ENCODE measurements at regions not wholly inside any gene's neighbourhood (a gene's known extent, or its start where the extent isn't known, plus 50 kb on each side); places are given as distances from the start of the nearest gene placed in this dataset.

DNA sequence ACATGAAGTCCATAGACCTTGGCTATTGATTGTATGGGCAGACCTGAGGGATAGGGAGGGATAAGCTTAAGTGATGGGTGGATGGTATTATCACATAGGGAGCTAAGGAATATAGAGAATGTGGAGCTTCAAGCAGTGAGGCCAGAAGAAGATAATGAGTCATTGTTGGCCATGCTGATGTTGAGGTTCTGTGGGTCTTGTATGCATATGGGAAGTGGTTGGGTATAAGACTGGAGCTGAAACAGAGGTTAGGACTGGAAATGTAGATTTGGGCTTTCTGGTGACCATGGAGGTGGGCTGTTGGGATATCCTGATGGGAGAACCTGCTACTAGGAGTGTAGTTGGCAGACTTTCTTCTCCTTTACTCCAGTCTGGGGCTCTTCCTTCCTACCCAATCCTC, 73.7 kb upstream of the TSC22D1 start:
- Histone ChIP-seq H3K4me3 (ENCODE audit: control insufficient read depth in 2 of 3, extremely low read depth in 1 of 3, insufficient read depth in 2 of 3, low read depth in 1 of 3, low read length in 3 of 3) (no peak overlapping the region), H3K9me3 (ENCODE audit: control insufficient read depth, low read depth, low read length) (no peaks in the 10 kb centered on the region), H3K27ac (ENCODE audit: control insufficient read depth, insufficient read depth, low read length) (no peak overlapping the region), H3K79me2 (ENCODE audit: control insufficient read depth, insufficient read depth, low read length) (no peaks in the 10 kb centered on the region), H3K36me3 (ENCODE audit: control insufficient read depth in 2 of 2, extremely low read depth in 1 of 2, insufficient read depth in 2 of 2, low read length in 2 of 2) (no peaks in the 10 kb centered on the region), H4K20me1 (ENCODE audit: control insufficient read depth, extremely low read depth, insufficient read depth, low read length) (no peaks in the 10 kb centered on the region), H3K4me2 (ENCODE audit: control insufficient read depth, extremely low read depth, insufficient read depth, low read depth, low read length) (no peak overlapping the region), H3K9me1 (ENCODE audit: control insufficient read depth, extremely low read depth, insufficient read depth, low read length) (no peaks in the 10 kb centered on the region), H3K9ac (ENCODE audit: control insufficient read depth, extremely low read depth, insufficient read depth, low read length) (no peak overlapping the region), H3K27me3 (ENCODE audit: control insufficient read depth, extremely low read depth, insufficient read depth, low read length) (no peaks in the 10 kb centered on the region), H2AFZ (ENCODE audit: control insufficient read depth, low read length) (no peak overlapping the region), H3K4me1 (ENCODE audit: control insufficient read depth, extremely low read depth, insufficient read depth, low read length) (peaks cover 3% of the 10 kb centered on the region)
- DNase-seq (ENCODE audit: low read depth, low spot score) (no peak), FAIRE-seq (no peak)
- TF ChIP-seq, protein P1, sequence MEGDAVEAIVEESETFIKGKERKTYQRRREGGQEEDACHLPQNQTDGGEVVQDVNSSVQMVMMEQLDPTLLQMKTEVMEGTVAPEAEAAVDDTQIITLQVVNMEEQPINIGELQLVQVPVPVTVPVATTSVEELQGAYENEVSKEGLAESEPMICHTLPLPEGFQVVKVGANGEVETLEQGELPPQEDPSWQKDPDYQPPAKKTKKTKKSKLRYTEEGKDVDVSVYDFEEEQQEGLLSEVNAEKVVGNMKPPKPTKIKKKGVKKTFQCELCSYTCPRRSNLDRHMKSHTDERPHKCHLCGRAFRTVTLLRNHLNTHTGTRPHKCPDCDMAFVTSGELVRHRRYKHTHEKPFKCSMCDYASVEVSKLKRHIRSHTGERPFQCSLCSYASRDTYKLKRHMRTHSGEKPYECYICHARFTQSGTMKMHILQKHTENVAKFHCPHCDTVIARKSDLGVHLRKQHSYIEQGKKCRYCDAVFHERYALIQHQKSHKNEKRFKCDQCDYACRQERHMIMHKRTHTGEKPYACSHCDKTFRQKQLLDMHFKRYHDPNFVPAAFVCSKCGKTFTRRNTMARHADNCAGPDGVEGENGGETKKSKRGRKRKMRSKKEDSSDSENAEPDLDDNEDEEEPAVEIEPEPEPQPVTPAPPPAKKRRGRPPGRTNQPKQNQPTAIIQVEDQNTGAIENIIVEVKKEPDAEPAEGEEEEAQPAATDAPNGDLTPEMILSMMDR (optimal IDR thresholded peaks at IDR 0.05 in 1 of 3, IDR thresholded peaks at IDR 0.05 in 1 of 3, conservative IDR thresholded peaks at IDR 0.05 in 1 of 3; ENCODE audit: extremely low read depth in 1 of 3, insufficient read depth in 2 of 3, low read length in 3 of 3): no peak
- no peak for TF ChIP-seq EZH2 (IDR thresholded peaks at IDR 0.05; ENCODE audit: low read length)
- dilution Hi-C loops (cut with MboI; ENCODE audit: extremely low pct_ligation_motif_present, low sequenced_read_pairs): no loop called here

DNA sequence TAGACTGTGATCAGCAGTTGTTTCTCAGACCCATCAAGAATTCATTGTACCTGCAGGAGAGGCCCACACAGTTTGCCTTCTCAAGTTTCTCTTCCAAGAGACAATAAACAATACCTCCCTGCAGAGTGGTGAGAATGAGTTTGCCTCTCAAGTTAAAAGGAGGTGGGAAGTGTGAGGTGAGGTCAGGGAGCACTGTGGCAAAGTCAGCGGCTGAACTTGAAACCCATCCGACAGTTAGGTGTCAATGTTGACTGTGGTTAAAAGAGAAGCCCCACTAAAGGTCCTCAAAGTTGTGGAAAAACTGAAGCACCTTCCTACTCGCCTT, 72.9 kb upstream of the TSC22D1 start:
- H3K4me3 ChIP-seq (ENCODE audit: control insufficient read depth in 2 of 3, extremely low read depth in 1 of 3, insufficient read depth in 2 of 3, low read depth in 1 of 3, low read length in 3 of 3): no peak overlapping the region
- FAIRE-seq (no peak), DNase-seq (ENCODE audit: low read depth, low spot score) (no peak)
- no peaks in the 10 kb centered on the region for H3K9me1 ChIP-seq (ENCODE audit: control insufficient read depth, extremely low read depth, insufficient read depth, low read length)
- no peak overlapping the region for H3K27ac ChIP-seq (ENCODE audit: control insufficient read depth, insufficient read depth, low read length)
- H3K27me3 ChIP-seq (ENCODE audit: control insufficient read depth, extremely low read depth, insufficient read depth, low read length): no peaks in the 10 kb centered on the region
- H2AFZ ChIP-seq (ENCODE audit: control insufficient read depth, low read length): no peak overlapping the region
- dilution Hi-C loops (cut with MboI; ENCODE audit: extremely low pct_ligation_motif_present, low sequenced_read_pairs): no loop called here
- peaks cover 3% of the 10 kb centered on the region for H3K4me1 ChIP-seq (ENCODE audit: control insufficient read depth, extremely low read depth, insufficient read depth, low read length)
- H4K20me1 ChIP-seq (ENCODE audit: control insufficient read depth, extremely low read depth, insufficient read depth, low read length): no peaks in the 10 kb centered on the region
- H3K79me2 ChIP-seq (ENCODE audit: control insufficient read depth, insufficient read depth, low read length): no peaks in the 10 kb centered on the region
- no peaks in the 10 kb centered on the region for H3K9me3 ChIP-seq (ENCODE audit: control insufficient read depth, low read depth, low read length)
- TF ChIP-seq EZH2 (IDR thresholded peaks at IDR 0.05; ENCODE audit: low read length): no peak
- TF ChIP-seq, protein P1 (optimal IDR thresholded peaks at IDR 0.05 in 1 of 3, IDR thresholded peaks at IDR 0.05 in 1 of 3, conservative IDR thresholded peaks at IDR 0.05 in 1 of 3; ENCODE audit: extremely low read depth in 1 of 3, insufficient read depth in 2 of 3, low read length in 3 of 3): no peak
- H3K36me3 ChIP-seq (ENCODE audit: control insufficient read depth in 2 of 2, extremely low read depth in 1 of 2, insufficient read depth in 2 of 2, low read length in 2 of 2): no peaks in the 10 kb centered on the region
- no peak overlapping the region for H3K4me2 ChIP-seq (ENCODE audit: control insufficient read depth, extremely low read depth, insufficient read depth, low read depth, low read length)
- H3K9ac ChIP-seq (ENCODE audit: control insufficient read depth, extremely low read depth, insufficient read depth, low read length): no peak overlapping the region

All from keratinocyte (primary cell).